ENCODE measurements at regions not wholly inside any gene's neighbourhood (a gene's known extent, or its start where the extent isn't known, plus 50 kb on each side); places are given as distances from the start of the nearest gene placed in this dataset.

- DNase-seq, result no peak
These were observed 903.4 kb upstream of the SLC10A2 start for GRCh38 chr13:103969520-103970050.

- DNase-seq, result no peak
These were observed 899.5 kb upstream of the SLC10A2 start for GRCh38 chr13:103965506-103966243.

- DNase-seq, result no peak
These were observed 895.6 kb upstream of the SLC10A2 start for GRCh38 chr13:103961784-103962183.

DNA sequence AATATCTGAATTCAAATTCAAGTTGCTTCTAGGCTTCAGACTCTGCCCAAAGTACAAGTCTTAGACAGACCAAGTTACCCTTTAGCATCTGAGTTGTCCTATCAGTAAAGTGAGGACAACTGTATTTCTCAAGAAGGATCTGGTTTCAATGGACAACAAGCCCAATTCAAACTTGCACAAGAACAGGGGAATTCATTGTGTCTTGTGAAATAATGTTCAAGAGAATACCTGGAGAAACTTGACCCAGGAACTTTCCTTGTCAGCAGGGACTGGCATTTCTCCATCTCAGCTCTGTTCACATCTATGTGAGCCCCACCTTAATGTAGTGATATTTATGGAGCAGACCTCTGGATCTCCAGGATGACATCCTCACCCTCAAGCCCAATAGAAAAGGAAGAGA lies 894.9 kb upstream of the SLC10A2 start:
- no peak for DNase-seq

- no peak for DNase-seq
These were observed 893.8 kb upstream of the SLC10A2 start for GRCh38 chr13:103960001-103960400.

- DNase-seq, result no peak
These were observed 892.5 kb upstream of the SLC10A2 start for GRCh38 chr13:103958691-103959090.

GRCh38 chr13:103957939-103958338 lies 891.7 kb upstream of the SLC10A2 start:
- DNase-seq, result no peak

- DNase-seq, result no peak
These were observed 887.6 kb upstream of the SLC10A2 start for GRCh38 chr13:103953859-103954258.

DNA sequence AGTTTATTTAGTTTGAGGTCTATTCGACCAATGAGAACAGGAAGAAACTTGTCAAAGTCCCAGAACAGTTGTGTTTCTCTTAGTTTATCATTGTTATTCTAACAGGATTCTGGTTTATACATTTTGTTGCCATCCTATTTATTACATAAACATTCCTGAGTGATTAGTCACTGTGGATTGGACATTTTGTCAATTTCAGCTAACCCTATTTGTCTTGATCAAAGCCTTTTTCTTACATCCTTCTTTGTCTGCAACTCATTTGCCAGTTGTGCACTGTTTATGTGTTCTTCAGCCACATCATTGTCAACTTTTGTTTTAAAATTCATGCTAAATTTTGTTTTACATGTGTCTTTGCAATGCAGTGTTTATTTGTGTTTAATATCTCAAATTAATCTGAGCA lies 886.0 kb upstream of the SLC10A2 start:
- DNase-seq, result no peak

DNA sequence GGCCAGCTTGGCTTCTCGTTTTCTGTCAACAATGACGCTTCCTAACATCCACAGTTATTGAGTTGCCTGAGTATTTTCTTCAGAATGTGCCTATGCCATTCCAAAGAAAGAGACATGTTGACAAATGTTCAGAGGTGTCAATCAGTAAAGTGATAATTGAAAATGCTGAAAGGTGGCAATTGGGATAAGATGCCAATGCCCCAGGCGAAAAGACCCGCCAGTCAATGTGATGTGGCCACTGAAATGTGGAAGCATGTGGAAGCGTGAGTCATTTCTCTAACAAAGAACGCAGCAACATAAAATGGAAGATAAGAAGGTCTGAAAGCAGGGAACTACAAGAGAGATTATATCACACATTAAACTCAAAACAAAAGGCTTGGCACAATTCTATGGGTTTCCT lies 882.2 kb upstream of the SLC10A2 start:
- no peak for DNase-seq

DNA sequence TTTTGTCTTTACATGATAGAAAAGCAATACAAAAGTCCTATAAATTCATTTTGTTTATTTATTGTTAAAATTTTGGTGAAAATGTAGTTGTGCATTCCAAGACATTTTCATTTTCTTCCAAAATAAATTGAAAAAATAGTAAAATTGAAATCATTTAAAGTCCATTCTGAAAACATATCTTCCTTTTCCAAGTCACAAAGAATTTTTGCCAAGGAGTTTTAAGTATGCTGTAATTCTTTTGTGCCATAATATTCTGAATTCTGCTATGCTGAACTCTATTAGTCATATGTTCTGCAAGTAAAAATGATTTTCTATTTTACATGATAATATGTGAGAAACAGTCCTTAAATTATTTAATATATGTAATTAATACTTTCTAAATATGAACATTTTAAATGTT lies 879.6 kb upstream of the SLC10A2 start:
- no peak for DNase-seq

- DNase-seq, result no peak
These were observed 875.4 kb upstream of the SLC10A2 start for GRCh38 chr13:103941506-103942140.

- no peak for DNase-seq
These were observed 868.9 kb upstream of the SLC10A2 start for GRCh38 chr13:103935117-103935516.

GRCh38 chr13:103931885-103932284 lies 865.7 kb upstream of the SLC10A2 start:
- DNase-seq, result no peak

- DNase-seq, result no peak
These were observed 865.2 kb upstream of the SLC10A2 start for GRCh38 chr13:103931331-103931845.

DNA sequence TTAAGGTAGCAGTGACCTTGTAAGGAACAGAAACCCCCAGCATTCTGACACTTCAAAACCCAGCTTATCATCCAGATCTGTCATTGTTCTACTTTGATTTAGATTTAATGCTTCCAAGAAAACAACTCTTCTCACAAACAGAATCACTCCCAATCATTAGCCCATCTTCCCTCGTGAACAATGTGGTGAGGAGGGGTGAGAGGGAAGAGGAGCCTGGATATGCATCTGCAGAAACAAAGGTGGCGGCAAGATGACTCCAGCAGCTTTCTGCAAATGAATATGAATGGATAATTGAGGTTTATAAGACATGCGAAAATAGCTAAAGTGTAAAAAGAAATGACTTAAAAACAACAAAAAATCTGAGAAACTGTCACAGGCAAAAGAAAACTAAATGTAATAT lies 859.9 kb upstream of the SLC10A2 start:
- DNase-seq, result no peak

DNA sequence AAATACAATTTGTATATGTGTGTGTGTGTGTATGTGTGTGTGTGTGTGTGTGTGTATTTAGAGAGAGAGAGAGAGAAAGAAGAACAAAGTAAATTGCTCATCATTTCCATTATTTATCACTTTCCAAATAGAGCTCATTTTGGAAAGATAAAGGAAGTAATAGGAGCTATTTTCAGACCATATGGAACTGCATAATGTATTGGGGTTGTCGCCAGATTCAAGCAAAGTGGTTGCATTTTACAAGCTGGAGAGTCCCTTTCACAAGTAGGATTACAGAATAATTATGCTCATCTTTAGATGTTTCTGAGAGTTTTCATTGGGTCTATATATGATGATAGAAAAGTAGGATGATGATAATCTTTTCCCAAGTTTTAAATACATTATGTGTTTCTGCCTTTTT lies 842.7 kb upstream of the SLC10A2 start:
- no peak for DNase-seq

DNA sequence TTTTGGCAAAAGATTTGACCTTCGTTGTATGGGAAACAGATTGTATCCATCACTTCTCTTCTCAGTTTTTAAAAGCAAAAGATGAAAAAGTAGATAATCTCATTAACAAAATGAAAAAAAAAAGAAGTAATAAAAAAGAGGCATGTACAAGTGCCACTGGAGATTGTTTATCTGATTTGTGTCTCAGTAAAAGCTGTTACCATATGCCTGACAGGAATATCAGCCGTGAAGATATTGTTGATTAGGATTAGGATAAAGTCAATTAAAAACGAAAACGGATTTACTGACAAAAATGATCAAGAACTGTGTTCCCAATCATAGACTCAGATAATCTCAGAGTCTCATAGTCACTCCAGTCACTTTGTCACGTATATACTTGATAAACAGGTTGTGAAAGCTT lies 842.1 kb upstream of the SLC10A2 start:
- DNase-seq, result no peak

DNA sequence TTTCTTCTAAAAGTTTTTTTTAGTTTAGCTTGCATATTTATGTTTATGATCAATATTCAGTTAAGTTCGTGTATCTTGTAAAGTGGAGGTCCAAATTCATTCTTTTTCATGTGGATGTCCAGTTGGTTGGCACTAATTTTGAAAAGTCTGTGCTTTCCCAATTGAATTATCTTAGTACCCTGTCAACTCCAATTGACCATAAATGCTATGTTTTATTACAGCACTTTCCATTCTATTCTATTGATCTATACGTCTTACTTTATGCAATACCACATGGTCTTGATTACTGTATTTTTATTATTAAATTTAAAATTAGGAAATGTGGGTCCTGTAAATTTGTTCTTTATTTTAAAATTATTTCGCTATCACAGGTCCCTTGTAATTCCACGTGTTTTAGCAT lies 837.6 kb upstream of the SLC10A2 start:
- DNase-seq, result no peak

DNA sequence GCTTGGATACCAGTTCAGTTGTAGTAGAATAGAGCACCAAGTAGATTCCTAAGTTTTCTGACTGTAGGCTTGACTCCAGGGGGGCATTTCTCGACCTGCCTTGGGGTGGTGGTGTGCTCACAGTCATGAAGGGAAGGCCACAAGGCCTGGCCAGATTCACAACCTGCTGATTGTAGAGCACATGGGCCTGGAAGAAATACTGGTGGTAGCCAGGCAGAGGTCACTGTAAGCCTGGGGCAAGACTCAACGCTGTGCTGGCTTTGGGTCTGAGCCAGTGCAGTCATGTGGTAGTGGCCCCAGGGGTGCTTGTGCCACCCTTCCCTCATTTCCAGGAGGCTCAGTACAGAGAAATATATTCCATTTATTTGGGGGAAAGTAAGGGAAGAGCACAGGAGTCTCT lies 832.3 kb upstream of the SLC10A2 start:
- DNase-seq, result no peak

GRCh38 chr13:103895835-103896531 lies 829.8 kb upstream of the SLC10A2 start:
- no peak for DNase-seq

DNA sequence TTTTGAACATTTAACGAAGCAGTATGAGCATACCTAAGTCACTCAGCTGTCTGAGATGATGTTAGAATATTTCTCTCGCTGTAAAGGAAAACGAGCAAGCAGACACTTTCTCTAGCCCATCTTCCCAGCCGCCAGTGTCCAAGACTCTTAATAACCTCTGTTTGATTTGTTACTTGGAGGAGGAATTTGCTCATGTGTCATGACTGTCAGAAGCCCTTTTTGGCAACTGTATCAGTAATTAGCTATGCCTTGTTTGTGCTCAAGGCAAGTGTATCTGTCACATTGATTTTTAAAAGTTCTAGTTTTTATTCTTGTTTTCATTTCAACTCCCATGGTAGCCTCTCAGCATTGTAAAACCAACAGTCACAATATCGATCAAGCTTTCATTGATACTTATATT lies 828.4 kb upstream of the SLC10A2 start:
- no peak for DNase-seq

- no peak for DNase-seq
These were observed 818.0 kb upstream of the SLC10A2 start for GRCh38 chr13:103884101-103884723.

All from MV-4-11 (cell line).